ENCODE measurements at regions not wholly inside any gene's neighbourhood (a gene's known extent, or its start where the extent isn't known, plus 50 kb on each side); places are given as distances from the start of the nearest gene placed in this dataset.

- TF ChIP-seq TCF4 (CRISPR knock-in tag; IDR thresholded peaks at IDR 0.05; ENCODE audit: borderline replicate concordance) (no peak), ZFP3 (CRISPR knock-in tag; IDR thresholded peaks at IDR 0.05) (no peak)
Observed at GRCh38 chr6:86789779-86790411, 147.4 kb upstream of the HTR1E start.

Measured in SK-N-SH treated with all-trans-retinoic acid at 6 μM for 48 hours (cell line).